Glomerular endothelial cell (primary cell): ENCODE measurements at regions not wholly inside any gene's neighbourhood (a gene's known extent, or its start where the extent isn't known, plus 50 kb on each side); places are given as distances from the start of the nearest gene placed in this dataset.
"Not testable (repeated sequence)": the region's sequence is repeated elsewhere in the genome, so short reads cannot be mapped to it uniquely, and the experiment has no call there.

Experiments
- DNase-seq: peaks from one replicate; pipeline ENCODE4 v3.0.0-alpha.2; 2011; ENCODE audit warnings: low read depth, low spot score; ENCODE audit errors: extremely low read depth

- no peak for DNase-seq
Measured at GRCh38 chr5:19125956-19126713, 861.9 kb downstream of the CDH18 start.

- DNase-seq = no peak
Measured at GRCh38 chr5:19140276-19140675, 847.7 kb downstream of the CDH18 start.

- not testable (repeated sequence) for DNase-seq
Measured at GRCh38 chr5:19141937-19142524, 846.0 kb downstream of the CDH18 start.

GRCh38 chr5:19142713-19143414, 845.1 kb downstream of the CDH18 start:
- not testable (repeated sequence) for DNase-seq

GRCh38 chr5:19143935-19144334, 844.1 kb downstream of the CDH18 start:
- DNase-seq = no peak

- DNase-seq = no peak
Measured at GRCh38 chr5:19169426-19169825, 818.6 kb downstream of the CDH18 start.

GRCh38 chr5:19172926-19173470, 815.0 kb downstream of the CDH18 start:
- DNase-seq = no peak

GRCh38 chr5:19175776-19176570, 812.0 kb downstream of the CDH18 start:
- no peak for DNase-seq

GRCh38 chr5:19179571-19179970, 808.4 kb downstream of the CDH18 start:
- no peak for DNase-seq

GRCh38 chr5:19189176-19189575, 798.8 kb downstream of the CDH18 start:
- no peak for DNase-seq

- no peak for DNase-seq
Measured at GRCh38 chr5:19193631-19194030, 794.4 kb downstream of the CDH18 start.

- DNase-seq = no peak
Measured at GRCh38 chr5:19196631-19197030, 791.4 kb downstream of the CDH18 start.

- no peak for DNase-seq
Measured at GRCh38 chr5:19200251-19200650, 787.7 kb downstream of the CDH18 start.

GRCh38 chr5:19208397-19208796, 779.6 kb downstream of the CDH18 start:
- DNase-seq = no peak

GRCh38 chr5:19210886-19211285, 777.1 kb downstream of the CDH18 start:
- DNase-seq = no peak

GRCh38 chr5:19229179-19229835, 758.7 kb downstream of the CDH18 start:
- DNase-seq = no peak

GRCh38 chr5:19233573-19233972, 754.4 kb downstream of the CDH18 start:
- no peak for DNase-seq

- no peak for DNase-seq
Measured at GRCh38 chr5:19235101-19235584, 752.9 kb downstream of the CDH18 start.

GRCh38 chr5:19240170-19240569, 747.8 kb downstream of the CDH18 start:
- DNase-seq = peak; percentile 44

- DNase-seq = no peak
Measured at GRCh38 chr5:19241690-19242089, 746.3 kb downstream of the CDH18 start.
